ENCODE measurements at regions not wholly inside any gene's neighbourhood (a gene's known extent, or its start where the extent isn't known, plus 50 kb on each side); places are given as distances from the start of the nearest gene placed in this dataset.

- H3K9me2 ChIP-seq (ENCODE audit: insufficient read depth): no peaks in the 10 kb centered on the region
- H2AFZ ChIP-seq: no peak overlapping the region
- H3K36me3 ChIP-seq (ENCODE audit: low read depth): no peaks in the 10 kb centered on the region
- H3K4me1 ChIP-seq (ENCODE audit: insufficient read depth): no peaks in the 10 kb centered on the region
- DNase-seq: no peak
- H3K27me3 ChIP-seq (replicated peaks; ENCODE audit: insufficient read depth): no peaks in the 10 kb centered on the region
- no peak for TF ChIP-seq EZH2 (IDR thresholded peaks at IDR 0.05; ENCODE audit: insufficient read depth, poor library complexity, severe bottlenecking)
- TF ChIP-seq EZH2phosphoT487 (IDR thresholded peaks at IDR 0.05; ENCODE audit: insufficient read depth, low read depth): no peak
- no peaks in the 10 kb centered on the region for H3K79me2 ChIP-seq (ENCODE audit: insufficient read depth)
- no peaks in the 10 kb centered on the region for H4K20me1 ChIP-seq (ENCODE audit: insufficient read depth)
- WGBS, 2 experiments (ENCODE audit: low coverage in 1 of 2, low lambda C conversion rate in 2 of 2, missing lambda C conversion rate in 2 of 2): 30 to 31% methylated on average over 2 of the region's 2 CpGs
- no peak overlapping the region for H3K4me3 ChIP-seq
- no peak overlapping the region for H3K4me2 ChIP-seq (ENCODE audit: unreplicated experiment)
- H3K9ac ChIP-seq: no peak overlapping the region
- H3F3A ChIP-seq (ENCODE audit: insufficient read depth): no peaks in the 10 kb centered on the region
- no peak overlapping the region for H3K27ac ChIP-seq
- H3K9me3 ChIP-seq (ENCODE audit: low read depth): no peaks in the 10 kb centered on the region
- in situ Hi-C loops (cut with MboI): no loop called here
These were observed 76.4 kb downstream of the DDX3Y start for GRCh38 chrY:12981074-12981473.

- 46 to 66% methylated on average over 2 of the region's 2 CpGs for WGBS, 2 experiments (ENCODE audit: low coverage in 1 of 2, low lambda C conversion rate in 2 of 2, missing lambda C conversion rate in 2 of 2)
- no peaks in the 10 kb centered on the region for H3K9me2 ChIP-seq (ENCODE audit: insufficient read depth)
- no peaks in the 10 kb centered on the region for H3K4me1 ChIP-seq (ENCODE audit: insufficient read depth)
- no peak for DNase-seq
- in situ Hi-C loops (cut with MboI): no loop called here
- H3K79me2 ChIP-seq (ENCODE audit: insufficient read depth): no peaks in the 10 kb centered on the region
- no peaks in the 10 kb centered on the region for H3K9me3 ChIP-seq (ENCODE audit: low read depth)
- no peaks in the 10 kb centered on the region for H3K27me3 ChIP-seq (replicated peaks; ENCODE audit: insufficient read depth)
- no peak overlapping the region for H3K4me2 ChIP-seq (ENCODE audit: unreplicated experiment)
- no peaks in the 10 kb centered on the region for H3F3A ChIP-seq (ENCODE audit: insufficient read depth)
- no peak overlapping the region for H3K27ac ChIP-seq
- H3K9ac ChIP-seq: no peak overlapping the region
- H3K36me3 ChIP-seq (ENCODE audit: low read depth): no peaks in the 10 kb centered on the region
- TF ChIP-seq EZH2phosphoT487 (IDR thresholded peaks at IDR 0.05; ENCODE audit: insufficient read depth, low read depth) (no peak), EZH2 (IDR thresholded peaks at IDR 0.05; ENCODE audit: insufficient read depth, poor library complexity, severe bottlenecking) (no peak)
- H2AFZ ChIP-seq: no peak overlapping the region
- no peak overlapping the region for H3K4me3 ChIP-seq
- no peaks in the 10 kb centered on the region for H4K20me1 ChIP-seq (ENCODE audit: insufficient read depth)
These were observed 77.7 kb downstream of the DDX3Y start for GRCh38 chrY:12982249-12982829.

- Histone ChIP-seq H3K4me3 (no peak overlapping the region), H3K27me3 (replicated peaks; ENCODE audit: insufficient read depth) (no peaks in the 10 kb centered on the region), H4K20me1 (ENCODE audit: insufficient read depth) (no peaks in the 10 kb centered on the region), H2AFZ (no peak overlapping the region), H3K9me2 (ENCODE audit: insufficient read depth) (no peaks in the 10 kb centered on the region), H3K9ac (no peak overlapping the region), H3K4me2 (ENCODE audit: unreplicated experiment) (no peak overlapping the region), H3F3A (ENCODE audit: insufficient read depth) (no peaks in the 10 kb centered on the region), H3K4me1 (ENCODE audit: insufficient read depth) (no peaks in the 10 kb centered on the region), H3K9me3 (ENCODE audit: low read depth) (no peaks in the 10 kb centered on the region), H3K79me2 (ENCODE audit: insufficient read depth) (no peaks in the 10 kb centered on the region), H3K36me3 (ENCODE audit: low read depth) (no peaks in the 10 kb centered on the region), H3K27ac (no peak overlapping the region)
- 3 to 5% methylated on average over 4 to 5 of the region's 5 CpGs for WGBS, 2 experiments (ENCODE audit: low coverage in 1 of 2, low lambda C conversion rate in 2 of 2, missing lambda C conversion rate in 2 of 2)
- in situ Hi-C loops (cut with MboI): no loop called here
- TF ChIP-seq EZH2phosphoT487 (IDR thresholded peaks at IDR 0.05; ENCODE audit: insufficient read depth, low read depth) (no peak), EZH2 (IDR thresholded peaks at IDR 0.05; ENCODE audit: insufficient read depth, poor library complexity, severe bottlenecking) (no peak)
- no peak for DNase-seq
These were observed 80.1 kb downstream of the DDX3Y start for GRCh38 chrY:12984637-12985344.

- Histone ChIP-seq H3K27me3 (replicated peaks; ENCODE audit: insufficient read depth) (no peaks in the 10 kb centered on the region), H3K4me1 (ENCODE audit: insufficient read depth) (no peaks in the 10 kb centered on the region), H3K36me3 (ENCODE audit: low read depth) (no peaks in the 10 kb centered on the region), H3K79me2 (ENCODE audit: insufficient read depth) (no peaks in the 10 kb centered on the region), H3K4me2 (ENCODE audit: unreplicated experiment) (no peak overlapping the region), H3K9me2 (ENCODE audit: insufficient read depth) (no peaks in the 10 kb centered on the region), H2AFZ (no peak overlapping the region), H3K4me3 (no peak overlapping the region), H3F3A (ENCODE audit: insufficient read depth) (no peaks in the 10 kb centered on the region), H4K20me1 (ENCODE audit: insufficient read depth) (no peaks in the 10 kb centered on the region), H3K9me3 (ENCODE audit: low read depth) (no peaks in the 10 kb centered on the region), H3K27ac (no peak overlapping the region), H3K9ac (no peak overlapping the region)
- DNase-seq: no peak
- in situ Hi-C loops (cut with MboI): no loop called here
- TF ChIP-seq EZH2phosphoT487 (IDR thresholded peaks at IDR 0.05; ENCODE audit: insufficient read depth, low read depth) (no peak), EZH2 (IDR thresholded peaks at IDR 0.05; ENCODE audit: insufficient read depth, poor library complexity, severe bottlenecking) (no peak)
- 3 to 8% methylated on average over 5 of the region's 5 CpGs for WGBS, 2 experiments (ENCODE audit: low coverage in 1 of 2, low lambda C conversion rate in 2 of 2, missing lambda C conversion rate in 2 of 2)
These were observed 112.8 kb downstream of the DDX3Y start for GRCh38 chrY:13017493-13017892.
